ENCODE measurements at regions not wholly inside any gene's neighbourhood (a gene's known extent, or its start where the extent isn't known, plus 50 kb on each side); places are given as distances from the start of the nearest gene placed in this dataset.
"Not testable (repeated sequence)": the region's sequence is repeated elsewhere in the genome, so short reads cannot be mapped to it uniquely, and the experiment has no call there.

DNA sequence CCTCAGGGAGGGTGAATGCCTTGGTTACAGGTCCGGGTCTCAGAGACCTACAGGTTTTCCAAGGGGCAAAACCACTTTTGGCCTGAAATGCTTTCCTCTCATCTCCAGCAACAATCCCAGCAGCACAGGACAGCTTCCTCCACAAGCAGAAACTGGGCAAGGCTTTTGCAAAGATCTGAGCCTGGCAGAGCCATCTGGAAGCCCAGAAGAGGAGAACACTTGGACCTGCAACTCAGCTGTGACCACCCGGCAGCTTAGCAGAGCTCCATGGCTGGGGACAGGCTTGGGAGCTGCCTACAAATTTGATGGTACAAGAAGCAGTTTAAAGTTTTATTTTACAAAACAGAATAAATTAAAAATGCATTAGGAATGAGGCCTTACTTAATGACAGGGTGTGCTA, 90.0 kb upstream of the KCND3 start:
- DNase-seq (ENCODE audit: low read depth, low spot score): no peak
- in situ Hi-C loops (cut with HindIII; ENCODE audit: low pct_unique_long_range_greater_than_20kb, low sequenced_read_pairs): no loop called here

- in situ Hi-C loops (cut with HindIII; ENCODE audit: low pct_unique_long_range_greater_than_20kb, low sequenced_read_pairs): no loop called here
- no peak for DNase-seq (ENCODE audit: low read depth, low spot score)
Observed at GRCh38 chr1:112083487-112083886, 94.0 kb upstream of the KCND3 start.

- no peak for DNase-seq (ENCODE audit: low read depth, low spot score)
- in situ Hi-C loops (cut with HindIII; ENCODE audit: low pct_unique_long_range_greater_than_20kb, low sequenced_read_pairs): no loop called here
Observed at GRCh38 chr1:112092656-112093371, 103.3 kb upstream of the KCND3 start.

- DNase-seq (ENCODE audit: low read depth, low spot score): no peak
- in situ Hi-C loops (cut with HindIII; ENCODE audit: low pct_unique_long_range_greater_than_20kb, low sequenced_read_pairs): no loop called here
Observed at GRCh38 chr1:112093372-112093694, 103.9 kb upstream of the KCND3 start.

- in situ Hi-C loops (cut with HindIII; ENCODE audit: low pct_unique_long_range_greater_than_20kb, low sequenced_read_pairs): no loop called here
- no peak for DNase-seq (ENCODE audit: low read depth, low spot score)
Observed at GRCh38 chr1:112099979-112100378, 110.5 kb upstream of the KCND3 start.

GRCh38 chr1:112105557-112105956, 116.1 kb upstream of the KCND3 start:
- no peak for DNase-seq (ENCODE audit: low read depth, low spot score)
- in situ Hi-C loops (cut with HindIII; ENCODE audit: low pct_unique_long_range_greater_than_20kb, low sequenced_read_pairs): no loop called here

DNA sequence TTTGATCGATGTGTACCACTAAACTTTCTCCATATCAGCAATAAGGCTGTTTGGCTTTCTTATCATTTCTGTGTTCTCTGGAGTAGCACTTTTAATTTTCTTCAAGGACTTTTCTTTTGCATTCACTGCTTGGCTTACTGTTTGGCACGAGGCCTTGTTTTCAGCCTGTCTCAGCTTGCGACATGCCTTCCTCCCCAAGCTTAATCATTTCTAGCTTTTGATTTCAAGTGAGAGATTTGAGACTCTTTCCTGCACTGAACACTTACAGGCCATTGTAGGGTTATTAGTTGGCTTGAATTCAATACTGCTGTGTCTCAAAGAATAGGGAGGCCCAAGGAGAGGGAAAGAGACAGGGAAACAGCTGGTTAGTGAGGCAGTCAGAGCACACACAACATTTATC, 120.6 kb upstream of the KCND3 start:
- in situ Hi-C loops (cut with HindIII; ENCODE audit: low pct_unique_long_range_greater_than_20kb, low sequenced_read_pairs): no loop called here
- DNase-seq (ENCODE audit: low read depth, low spot score): no peak

DNA sequence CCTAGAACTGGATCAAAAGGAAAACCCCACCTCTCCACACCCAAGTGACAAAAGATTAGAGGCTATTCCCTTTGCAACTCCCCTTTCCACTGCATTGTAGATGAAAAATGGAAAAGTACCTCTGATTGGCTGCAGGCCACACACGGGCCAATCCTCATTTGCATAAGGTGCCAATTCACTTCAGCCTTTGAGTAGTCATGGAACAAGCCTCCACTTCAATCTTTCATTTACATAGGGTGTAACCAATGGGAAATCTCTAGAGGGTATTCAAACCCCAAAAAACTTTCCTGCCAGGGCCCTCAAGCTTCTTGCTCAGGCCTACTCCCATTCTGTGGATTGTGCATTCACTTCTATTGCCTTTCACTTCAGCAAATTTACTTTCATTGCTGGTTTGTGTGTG, 122.3 kb upstream of the KCND3 start:
- in situ Hi-C loops (cut with HindIII; ENCODE audit: low pct_unique_long_range_greater_than_20kb, low sequenced_read_pairs): no loop called here

DNA sequence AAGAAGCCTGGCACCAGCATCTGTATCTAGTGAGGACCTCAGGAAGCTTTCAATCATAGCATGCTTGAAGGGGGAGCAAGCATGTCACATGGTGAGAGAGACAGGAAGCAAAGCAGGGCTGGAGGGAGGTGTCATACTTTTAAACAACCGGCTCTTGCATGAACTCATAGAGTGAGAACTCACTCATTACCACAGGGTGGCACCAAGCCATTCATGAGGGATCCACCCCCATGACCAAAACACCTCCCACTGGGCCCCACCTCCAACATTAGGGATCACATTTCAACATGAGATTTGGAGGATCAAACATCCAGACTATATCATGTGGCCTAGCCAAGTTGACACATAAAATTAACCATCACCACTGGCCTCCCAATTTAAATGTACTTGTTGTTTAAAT, 125.1 kb upstream of the KCND3 start:
- no peak for DNase-seq (ENCODE audit: low read depth, low spot score)
- in situ Hi-C loops (cut with HindIII; ENCODE audit: low pct_unique_long_range_greater_than_20kb, low sequenced_read_pairs): no loop called here

More for the DNA sequence above, 122.3 kb upstream of the KCND3 start:
- no peak for DNase-seq (ENCODE audit: low read depth, low spot score)

DNA sequence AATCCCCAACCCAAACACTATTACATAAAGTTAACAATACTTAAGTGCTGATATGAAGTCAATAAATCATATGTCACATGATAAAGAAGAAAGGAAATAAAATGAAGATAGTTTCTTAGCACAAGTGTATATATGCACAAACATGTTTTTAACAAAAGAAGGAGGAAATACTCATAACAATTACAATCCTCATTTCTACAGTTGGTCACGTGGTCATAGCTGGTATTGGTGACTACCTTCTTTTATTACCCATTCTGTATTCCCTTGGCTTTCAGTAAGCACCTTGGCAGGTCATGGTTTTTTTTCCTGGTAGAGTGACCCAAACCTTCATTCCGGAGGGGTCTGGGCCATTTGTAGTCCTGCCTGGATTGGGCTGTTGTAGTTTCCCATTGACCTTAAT, 137.1 kb upstream of the KCND3 start:
- no peak for DNase-seq (ENCODE audit: low read depth, low spot score)
- in situ Hi-C loops (cut with HindIII; ENCODE audit: low pct_unique_long_range_greater_than_20kb, low sequenced_read_pairs): no loop called here

GRCh38 chr1:112127606-112128005, 138.1 kb upstream of the KCND3 start:
- DNase-seq (ENCODE audit: low read depth, low spot score); in situ Hi-C loops (cut with HindIII; ENCODE audit: low pct_unique_long_range_greater_than_20kb, low sequenced_read_pairs): not testable (repeated sequence)

DNA sequence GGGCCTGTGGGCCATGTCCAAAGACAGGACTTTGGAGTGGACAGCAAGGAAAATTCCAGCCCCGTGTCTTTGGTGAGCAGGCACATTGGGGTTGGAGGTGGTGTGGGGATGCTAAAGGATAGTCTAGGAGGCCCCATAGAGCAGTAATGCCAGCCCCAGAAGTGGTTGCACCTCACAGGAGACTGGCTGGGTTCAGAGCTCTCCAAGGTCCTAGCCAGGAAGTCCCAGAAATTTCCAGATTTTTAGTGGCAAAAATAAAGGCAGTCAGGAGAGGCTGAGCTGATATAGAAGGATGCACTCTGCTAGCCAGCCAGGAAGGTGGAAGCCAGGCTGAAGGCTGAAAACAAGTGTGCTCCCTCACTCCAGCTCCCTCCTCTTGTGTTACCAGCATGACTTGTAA, 144.0 kb upstream of the KCND3 start:
- in situ Hi-C loops (cut with HindIII; ENCODE audit: low pct_unique_long_range_greater_than_20kb, low sequenced_read_pairs): no loop called here
- no peak for DNase-seq (ENCODE audit: low read depth, low spot score)

DNA sequence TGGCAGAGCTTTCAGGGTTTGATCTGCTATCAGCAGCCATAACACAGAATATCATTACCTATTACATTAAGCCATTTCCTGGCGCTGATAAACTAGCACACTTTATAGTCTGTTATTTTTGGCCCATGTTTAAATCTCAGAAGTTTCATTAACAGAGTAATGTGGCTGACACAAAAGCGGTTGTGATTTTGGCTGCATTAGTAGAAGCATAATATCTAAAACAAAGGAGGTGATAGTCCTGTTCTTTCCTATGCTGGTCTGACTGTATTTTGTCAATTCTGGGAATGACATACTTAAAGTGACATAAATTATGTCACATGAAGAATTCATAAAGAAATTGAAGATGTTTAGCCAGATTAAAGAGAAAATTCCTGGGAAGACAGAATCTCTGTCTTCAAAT, 151.3 kb upstream of the KCND3 start:
- no peak for DNase-seq (ENCODE audit: low read depth, low spot score)
- in situ Hi-C loops (cut with HindIII; ENCODE audit: low pct_unique_long_range_greater_than_20kb, low sequenced_read_pairs): no loop called here

DNA sequence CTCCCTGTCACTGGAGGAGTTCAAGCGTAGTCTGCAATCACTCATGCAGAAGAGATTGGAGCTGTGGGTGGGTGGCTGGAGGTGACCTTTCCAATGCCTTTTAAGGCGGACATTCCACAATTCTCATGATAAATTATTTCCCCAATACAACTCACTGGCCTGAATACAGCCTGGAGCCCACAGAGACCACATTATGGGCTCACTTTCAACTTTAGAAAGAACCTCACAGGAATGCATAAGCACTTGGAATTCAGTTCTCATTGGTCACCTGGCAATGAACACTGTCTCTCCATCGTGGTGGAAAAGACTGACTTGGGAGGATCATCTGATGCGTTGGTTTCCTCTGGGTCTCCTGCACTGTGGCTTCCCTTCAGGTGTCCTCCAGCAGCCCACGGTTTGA, 151.8 kb upstream of the KCND3 start:
- in situ Hi-C loops (cut with HindIII; ENCODE audit: low pct_unique_long_range_greater_than_20kb, low sequenced_read_pairs): no loop called here
- DNase-seq (ENCODE audit: low read depth, low spot score): no peak

DNA sequence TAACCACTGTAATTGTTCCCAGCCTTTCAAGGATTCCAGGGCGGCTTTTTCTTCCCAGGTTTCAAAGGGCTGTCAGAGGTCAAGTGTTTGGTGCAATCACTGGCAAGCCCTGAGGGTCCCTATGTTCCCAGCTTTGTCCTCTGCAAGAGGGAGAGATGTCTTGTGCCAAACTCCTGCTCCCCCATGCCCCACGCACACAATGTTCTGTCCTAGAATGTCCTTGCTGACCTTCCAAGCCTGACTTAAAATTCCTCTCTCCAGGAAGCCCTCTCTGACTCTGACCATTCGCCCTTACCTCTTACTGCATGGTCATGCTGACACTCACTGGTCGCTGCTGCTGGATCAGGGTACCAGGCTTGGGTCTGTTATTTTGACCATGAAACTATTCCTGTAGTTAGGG, 152.5 kb upstream of the KCND3 start:
- DNase-seq (ENCODE audit: low read depth, low spot score): no peak
- in situ Hi-C loops (cut with HindIII; ENCODE audit: low pct_unique_long_range_greater_than_20kb, low sequenced_read_pairs): no loop called here

DNA sequence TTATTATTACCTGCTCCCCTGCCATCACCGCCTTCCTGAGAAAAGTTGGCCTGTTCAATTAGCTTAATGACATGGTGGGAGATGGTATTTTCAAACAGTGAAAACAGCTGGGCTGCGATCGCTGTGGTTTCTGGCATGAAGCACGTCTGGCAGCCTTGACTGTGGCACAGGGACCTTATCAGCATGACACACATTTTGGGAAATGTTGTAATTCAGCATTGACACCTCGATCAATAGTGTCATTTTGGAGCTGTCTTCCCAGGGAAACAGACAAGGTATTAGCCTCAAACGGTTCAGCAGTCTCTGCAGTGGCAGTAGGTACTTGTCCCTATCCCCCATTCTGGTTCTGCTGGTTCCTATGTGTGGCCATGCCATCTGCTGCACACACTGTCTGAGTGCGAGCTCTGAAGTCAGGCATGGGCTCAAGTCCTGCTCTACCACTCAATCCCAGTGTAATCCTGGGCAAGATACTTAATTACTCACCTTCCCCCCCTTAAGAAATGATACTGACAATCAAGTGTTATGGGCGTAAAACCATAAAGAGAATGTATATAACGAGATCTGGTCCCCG, 154.5 kb upstream of the KCND3 start:
- DNase-seq (ENCODE audit: low read depth, low spot score): no peak
- in situ Hi-C loops (cut with HindIII; ENCODE audit: low pct_unique_long_range_greater_than_20kb, low sequenced_read_pairs): no loop called here

DNA sequence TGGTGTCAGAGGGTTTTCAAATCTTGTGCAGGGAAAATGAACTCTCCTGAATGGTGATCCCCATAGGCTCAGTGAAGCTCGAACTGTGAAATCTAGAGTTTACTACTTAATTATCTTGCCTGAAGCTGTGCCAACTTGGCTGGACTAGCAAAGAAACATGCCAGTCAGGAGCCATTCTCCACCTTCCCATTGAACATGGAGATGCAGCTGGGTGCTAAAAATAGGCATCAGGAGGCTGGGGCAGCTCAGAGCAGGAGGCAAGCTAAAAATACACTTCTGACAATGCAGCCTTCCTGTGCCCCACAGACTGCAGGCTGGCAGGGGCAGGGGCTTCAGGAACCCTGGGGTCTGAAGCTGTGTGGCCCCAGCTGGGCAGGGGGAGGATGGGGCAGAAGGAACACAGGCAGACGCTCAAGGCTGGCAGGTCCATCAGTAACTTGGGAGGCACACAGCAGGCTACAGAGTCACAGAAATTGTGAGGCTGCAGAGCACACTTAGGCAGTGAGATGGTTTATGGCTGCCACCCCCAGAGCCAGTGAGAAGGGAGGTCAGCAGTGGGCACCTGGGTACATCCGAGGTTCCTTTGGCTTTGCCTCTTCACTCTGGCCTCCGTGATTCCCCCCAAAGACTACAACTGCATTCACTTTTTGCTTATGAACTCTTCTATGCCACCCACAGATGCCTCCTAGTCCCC, 155.4 kb upstream of the KCND3 start:
- no peak for DNase-seq (ENCODE audit: low read depth, low spot score)
- in situ Hi-C loops (cut with HindIII; ENCODE audit: low pct_unique_long_range_greater_than_20kb, low sequenced_read_pairs): no loop called here

- in situ Hi-C loops (cut with HindIII; ENCODE audit: low pct_unique_long_range_greater_than_20kb, low sequenced_read_pairs): no loop called here
- no peak for DNase-seq (ENCODE audit: low read depth, low spot score)
Observed at GRCh38 chr1:112146201-112146715, 156.8 kb upstream of the KCND3 start.

GRCh38 chr1:112160214-112160613, 170.7 kb upstream of the KCND3 start:
- in situ Hi-C loops (cut with HindIII; ENCODE audit: low pct_unique_long_range_greater_than_20kb, low sequenced_read_pairs); DNase-seq (ENCODE audit: low read depth, low spot score): not testable (repeated sequence)

All from SK-MEL-5 (cell line).